NCI-H2107 treated with DMSO at 0.1 percent for 48 hours (cell line): ENCODE measurements at regions not wholly inside any gene's neighbourhood (a gene's known extent, or its start where the extent isn't known, plus 50 kb on each side); places are given as distances from the start of the nearest gene placed in this dataset.

ENCODE experiments used
- DNase-seq: peaks from one replicate; lab custom pipeline; 2025; ENCODE audit not compliant: unreplicated experiment; lab: John Stamatoyannopoulos, UW

GRCh38 chr13:94968757-94969086, 256.4 kb upstream of the SOX21 start:
- DNase-seq = no peak

- DNase-seq = no peak
These were observed 255.9 kb upstream of the SOX21 start for GRCh38 chr13:94968040-94968756.

DNA sequence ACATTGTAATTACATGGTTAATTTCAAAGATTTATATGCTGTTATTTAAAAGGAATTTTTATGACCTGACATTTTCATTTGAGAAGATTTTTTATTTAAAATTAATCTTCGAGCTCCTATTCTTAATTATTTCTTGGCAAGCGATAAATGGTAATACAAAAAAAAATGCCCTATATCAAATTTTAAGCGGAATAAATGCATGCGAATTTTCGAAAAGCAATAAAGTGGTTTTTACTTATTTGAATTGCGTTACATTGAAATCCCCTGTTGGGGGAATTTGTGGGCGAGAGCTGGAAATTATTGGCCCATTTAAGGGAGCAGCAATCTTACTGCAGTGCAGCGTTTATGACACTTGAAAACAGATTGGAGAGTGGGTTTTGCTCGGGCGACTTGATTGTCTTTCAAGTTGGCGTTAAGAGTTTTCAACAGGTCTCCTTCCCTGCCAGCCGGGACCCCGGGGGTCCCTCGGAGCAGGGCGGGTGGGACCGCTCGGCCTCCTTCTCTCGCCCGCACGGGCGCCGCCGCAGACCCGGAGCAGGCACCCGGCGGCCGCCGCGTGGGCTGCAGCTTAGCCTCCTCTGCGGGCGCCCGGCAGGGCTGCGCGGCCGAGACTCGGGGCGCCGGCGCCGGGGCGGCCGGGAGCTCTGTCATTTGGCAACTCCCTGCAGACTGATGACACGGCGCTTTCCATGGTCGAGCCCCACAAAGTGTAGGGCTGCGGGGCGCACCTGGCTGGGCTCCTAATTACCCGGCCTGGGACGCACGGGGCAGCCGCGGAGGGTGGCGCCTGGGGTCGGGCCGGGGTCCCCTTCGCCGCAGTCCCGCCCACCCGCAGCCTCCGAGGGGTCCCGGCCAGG, 255.1 kb upstream of the SOX21 start:
- no peak for DNase-seq

- DNase-seq = no peak
These were observed 254.1 kb upstream of the SOX21 start for GRCh38 chr13:94966422-94966955.

GRCh38 chr13:94959626-94960025, 247.3 kb upstream of the SOX21 start:
- DNase-seq = no peak

GRCh38 chr13:94956417-94957110, 244.2 kb upstream of the SOX21 start:
- no peak for DNase-seq

DNA sequence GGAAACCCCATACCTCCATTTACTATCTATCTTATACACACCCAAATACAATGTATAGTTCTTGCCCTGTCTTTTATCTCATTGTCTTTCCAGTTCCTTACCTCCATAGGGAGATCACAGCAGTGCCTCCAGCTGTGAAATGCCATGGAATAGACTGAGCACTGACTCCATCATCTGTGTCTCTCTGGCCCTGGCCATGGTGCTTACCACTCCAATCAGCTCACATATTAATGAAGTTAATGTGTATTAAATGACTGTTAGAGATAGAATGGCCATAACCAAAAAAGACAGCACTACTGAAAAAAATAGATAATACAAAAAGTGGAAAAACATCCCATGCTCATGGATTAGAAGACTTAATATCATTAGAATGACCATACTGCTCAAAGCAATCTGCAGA, 240.4 kb upstream of the SOX21 start:
- DNase-seq = no peak

DNA sequence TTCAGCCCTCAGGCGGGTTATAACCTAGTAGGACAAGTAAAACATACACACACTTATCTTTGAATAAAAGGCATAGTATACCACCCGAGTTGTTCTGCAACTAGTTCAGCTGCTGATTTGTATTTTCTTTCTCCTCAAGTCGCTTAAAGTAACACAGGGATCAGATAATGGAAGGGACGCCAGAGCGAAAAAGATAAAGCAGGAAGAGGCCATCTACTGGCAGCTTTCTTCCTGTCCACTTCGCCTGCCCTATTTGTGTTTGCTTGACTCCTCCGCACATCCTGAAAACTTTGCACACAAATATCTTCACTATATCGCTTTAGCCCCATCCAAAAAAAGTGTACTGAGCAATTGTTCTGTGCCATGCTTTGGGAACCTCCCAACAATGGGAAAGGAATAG, 238.0 kb upstream of the SOX21 start:
- DNase-seq = no peak

GRCh38 chr13:94947965-94948371, 235.6 kb upstream of the SOX21 start:
- DNase-seq = peak; percentile 98

- no peak for DNase-seq
These were observed 235.0 kb upstream of the SOX21 start for GRCh38 chr13:94947392-94947791.

DNA sequence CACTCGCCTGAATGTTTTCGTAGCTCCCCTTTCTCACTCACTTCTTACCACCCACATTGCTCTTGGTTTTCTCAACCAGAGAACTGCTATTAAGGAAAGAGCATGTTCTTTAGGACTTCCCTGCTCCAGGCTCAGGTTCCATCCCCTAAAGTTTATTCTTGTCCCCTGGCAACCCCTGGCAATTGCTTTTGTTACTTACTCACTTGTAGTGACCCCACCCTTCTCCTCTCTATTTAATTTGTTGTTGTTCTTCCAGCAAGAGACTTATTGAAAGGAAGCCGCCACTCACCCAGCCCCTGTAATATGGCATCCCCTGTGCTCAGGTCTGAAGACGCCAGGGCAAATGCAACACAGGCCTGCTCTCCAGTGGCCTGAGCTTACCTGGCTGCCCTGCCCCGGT, 233.7 kb upstream of the SOX21 start:
- DNase-seq = no peak

- DNase-seq = no peak
These were observed 225.8 kb upstream of the SOX21 start for GRCh38 chr13:94938124-94938523.

DNA sequence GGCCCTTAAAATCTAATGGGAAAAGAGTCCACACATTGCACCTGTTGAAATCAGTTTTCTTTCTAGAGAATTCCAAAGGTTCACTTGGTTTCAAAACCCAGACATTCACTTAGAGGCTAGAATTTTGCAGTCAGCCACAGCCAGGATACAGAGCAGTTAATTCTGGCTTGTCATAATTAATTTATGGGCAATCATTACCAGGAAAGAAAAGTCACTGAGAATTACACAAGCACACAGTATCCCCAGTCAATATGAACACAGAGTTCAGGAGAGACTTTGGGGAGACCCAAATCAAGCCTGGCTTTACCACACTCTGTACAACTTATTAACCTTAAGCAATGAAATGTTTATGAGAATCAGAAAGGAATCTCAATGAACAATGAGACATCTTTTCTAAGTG, 224.3 kb upstream of the SOX21 start:
- DNase-seq = no peak

GRCh38 chr13:94933936-94934335, 221.6 kb upstream of the SOX21 start:
- DNase-seq = no peak

GRCh38 chr13:94933230-94933751, 220.9 kb upstream of the SOX21 start:
- no peak for DNase-seq

GRCh38 chr13:94928127-94928775, 215.9 kb upstream of the SOX21 start:
- no peak for DNase-seq

- DNase-seq = no peak
These were observed 212.9 kb upstream of the SOX21 start for GRCh38 chr13:94925263-94925662.

GRCh38 chr13:94921181-94921580, 208.8 kb upstream of the SOX21 start:
- no peak for DNase-seq

GRCh38 chr13:94920578-94920977, 208.2 kb upstream of the SOX21 start:
- no peak for DNase-seq

- DNase-seq = no peak
These were observed 205.5 kb upstream of the SOX21 start for GRCh38 chr13:94917824-94918223.

DNA sequence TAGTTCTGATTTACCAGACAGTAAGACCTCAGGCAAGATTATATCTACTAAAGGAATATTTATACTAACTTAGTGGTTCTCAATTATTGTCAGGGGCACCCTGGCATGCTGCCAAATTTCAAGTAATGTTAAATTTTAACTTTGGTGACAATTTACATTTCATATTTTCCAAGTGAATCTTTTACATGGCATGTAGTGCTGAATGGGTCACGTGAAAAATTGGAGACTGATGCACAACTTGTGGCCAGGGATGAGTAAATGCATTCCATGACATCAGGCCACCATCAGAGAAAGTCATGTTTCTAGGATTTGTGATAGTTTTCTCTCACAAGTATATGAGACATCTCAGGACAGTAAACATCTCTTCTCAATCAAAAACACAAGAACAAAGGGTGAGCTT, 202.6 kb upstream of the SOX21 start:
- no peak for DNase-seq
